Gastrocnemius medialis (tissue), 4 donors: ENCODE measurements at regions not wholly inside any gene's neighbourhood (a gene's known extent, or its start where the extent isn't known, plus 50 kb on each side); places are given as distances from the start of the nearest gene placed in this dataset.

Experiments
- ATAC-seq, 2 donors: fragments of 150-250 bp; one replicate each; pipeline ENCODE4 v1.9.1; 2016
- DNase-seq, 2 donors: peaks; one replicate each; pipeline ENCODE4 v3.0.0-alpha.2; 2019
- H3K27ac ChIP-seq, 4 donors: fragments of 200-600 bp; sonication (generic); 1 replicate in 1 of 4; 2 replicates in 3 of 4; pipeline ENCODE4 v1.5.1; 2016 to 2018; ENCODE audit warnings: mild to moderate bottlenecking in 2 of 4, moderate library complexity in 1 of 4
- H3K27me3 ChIP-seq, 3 donors: fragments of 200-600 bp; sonication (generic) in 2 of 3; 1 replicate in 1 of 3; 2 replicates in 2 of 3; pipeline versions ENCODE4 v1.5.1 to v1.6.0; 2016 to 2019; ENCODE audit warnings: mild to moderate bottlenecking in 1 of 3, moderate library complexity in 1 of 3
- H3K36me3 ChIP-seq, 2 donors: fragments of 200-600 bp; sonication (generic) in 1 of 2; one replicate each; pipeline ENCODE4 v1.5.1; 2017 to 2018
- H3K4me1 ChIP-seq, 2 donors: fragments of 200-600 bp; sonication (generic) in 1 of 2; one replicate each; pipeline ENCODE4 v1.5.1; 2016 to 2017; ENCODE audit warnings: mild to moderate bottlenecking in 2 of 2
- H3K4me3 ChIP-seq, 4 donors: fragments of 200-600 bp; sonication (generic) in 3 of 4; 1 replicate in 1 of 4; 2 replicates in 3 of 4; pipeline ENCODE4 v1.5.1; 2016 to 2019; ENCODE audit warnings: mild to moderate bottlenecking in 2 of 4
- H3K9me3 ChIP-seq, 3 donors: fragments of 200-600 bp; sonication (generic) in 2 of 3; 1 replicate in 1 of 3; 2 replicates in 2 of 3; pipeline ENCODE4 v1.5.1; 2016 to 2019
- POLR2A ChIP-seq, 2 donors: fragments of 450-650 bp; IDR thresholded peaks; one replicate each; pipeline ENCODE4 v1.6.1; 2017; ENCODE audit warnings: antibody characterized with exemption in 2 of 2, mild to moderate bottlenecking in 2 of 2, moderate library complexity in 2 of 2
- in situ Hi-C, 4 donors: fragments of 200-750 bp; cut with MboI; loops; one replicate each; pipeline versions ENCODE4 v1.15.0 to v1.8.0; 2017; ENCODE audit warnings: low sequenced_read_pairs in 4 of 4
- intact Hi-C: fragments of 100-400 bp; cut with DNase I; formaldehyde crosslinking; loops from one replicate; pipeline ENCODE4 v1.15.1; 2023; ENCODE audit warnings: low total_unique reads
- TF ChIP-seq, protein P1 (sequence below), 5 experiments: fragments of 450-650 bp in 3 of 5; fragments of 200-600 bp in 2 of 5; sonication (generic) in 2 of 5; IDR thresholded peaks in 4 of 5; conservative IDR thresholded peaks in 1 of 5; 1 replicate in 4 of 5; 2 replicates in 1 of 5; pipeline ENCODE4 v1.5.1; 2016 to 2019; ENCODE audit warnings: antibody characterized with exemption in 5 of 5, mild to moderate bottlenecking in 3 of 5, moderate library complexity in 3 of 5

GRCh38 chr6:126904176-126904575 is 214.3 kb upstream of the RSPO3 start:
- H3K4me1 ChIP-seq = peaks cover 0 to 11% of the 10 kb centered on the region in 2 donors
- in situ Hi-C loops (no loop called here), intact Hi-C loops (no loop called here)
- no peaks in the 10 kb centered on the region for H3K36me3 ChIP-seq
- DNase-seq (no peak), ATAC-seq (no peak)
- H3K9me3 ChIP-seq = no peaks in the 10 kb centered on the region
- TF ChIP-seq, protein P1, sequence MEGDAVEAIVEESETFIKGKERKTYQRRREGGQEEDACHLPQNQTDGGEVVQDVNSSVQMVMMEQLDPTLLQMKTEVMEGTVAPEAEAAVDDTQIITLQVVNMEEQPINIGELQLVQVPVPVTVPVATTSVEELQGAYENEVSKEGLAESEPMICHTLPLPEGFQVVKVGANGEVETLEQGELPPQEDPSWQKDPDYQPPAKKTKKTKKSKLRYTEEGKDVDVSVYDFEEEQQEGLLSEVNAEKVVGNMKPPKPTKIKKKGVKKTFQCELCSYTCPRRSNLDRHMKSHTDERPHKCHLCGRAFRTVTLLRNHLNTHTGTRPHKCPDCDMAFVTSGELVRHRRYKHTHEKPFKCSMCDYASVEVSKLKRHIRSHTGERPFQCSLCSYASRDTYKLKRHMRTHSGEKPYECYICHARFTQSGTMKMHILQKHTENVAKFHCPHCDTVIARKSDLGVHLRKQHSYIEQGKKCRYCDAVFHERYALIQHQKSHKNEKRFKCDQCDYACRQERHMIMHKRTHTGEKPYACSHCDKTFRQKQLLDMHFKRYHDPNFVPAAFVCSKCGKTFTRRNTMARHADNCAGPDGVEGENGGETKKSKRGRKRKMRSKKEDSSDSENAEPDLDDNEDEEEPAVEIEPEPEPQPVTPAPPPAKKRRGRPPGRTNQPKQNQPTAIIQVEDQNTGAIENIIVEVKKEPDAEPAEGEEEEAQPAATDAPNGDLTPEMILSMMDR (IDR thresholded peaks at IDR 0.05 in 4 of 5, conservative IDR thresholded peaks at IDR 0.05 in 1 of 5) = no peak
- no peak for TF ChIP-seq POLR2A (IDR thresholded peaks at IDR 0.05)
- H3K27ac ChIP-seq = no peak overlapping the region
- no peak overlapping the region for H3K4me3 ChIP-seq
- H3K27me3 ChIP-seq = no peaks in the 10 kb centered on the region

DNA sequence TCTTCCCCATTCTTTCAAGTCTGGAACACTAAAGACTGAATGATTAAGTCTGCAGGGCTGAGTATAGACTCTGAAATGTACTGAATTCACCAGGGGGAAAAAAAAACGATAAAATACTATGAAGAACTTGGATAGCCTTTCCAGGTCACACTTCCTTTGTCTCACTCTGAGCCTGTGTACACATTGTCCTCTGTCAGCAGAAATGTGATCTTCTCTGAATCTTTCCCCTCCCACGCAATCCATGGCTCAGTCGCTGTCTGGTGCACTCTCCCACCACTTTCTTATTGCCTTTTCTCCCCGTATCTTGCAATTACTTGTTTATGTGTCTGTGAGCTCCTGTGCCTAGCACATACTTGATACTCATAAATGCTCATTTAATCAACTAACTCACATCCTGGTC is 212.6 kb upstream of the RSPO3 start:
- TF ChIP-seq, protein P1 (IDR thresholded peaks at IDR 0.05 in 4 of 5, conservative IDR thresholded peaks at IDR 0.05 in 1 of 5) = no peak
- no peak for TF ChIP-seq POLR2A (IDR thresholded peaks at IDR 0.05)
- in situ Hi-C loops = no loop called here

DNA sequence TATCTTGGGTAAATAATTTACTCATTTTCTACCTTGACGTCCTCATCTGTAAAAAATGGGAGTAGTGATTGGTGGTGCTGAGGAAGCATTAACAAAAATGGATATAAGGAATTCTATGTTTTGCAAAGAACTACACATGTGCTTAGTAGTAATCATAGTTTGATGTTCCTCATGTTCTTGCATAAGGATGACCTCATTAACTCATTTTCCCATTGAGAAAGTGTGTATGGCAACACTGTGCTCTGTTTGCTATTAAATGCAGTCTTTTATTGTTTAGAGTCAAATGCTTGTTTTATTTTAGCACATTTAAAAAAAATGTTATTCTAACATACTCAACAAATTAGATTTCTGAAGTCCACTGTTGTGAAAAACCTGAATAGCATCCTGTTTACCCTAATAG is 211.2 kb upstream of the RSPO3 start:
- Histone ChIP-seq H3K4me3 (no peak overlapping the region), H3K9me3 (no peaks in the 10 kb centered on the region), H3K4me1 (peaks cover 0 to 11% of the 10 kb centered on the region in 2 donors), H3K27me3 (no peaks in the 10 kb centered on the region), H3K36me3 (no peaks in the 10 kb centered on the region), H3K27ac (no peak overlapping the region)
- intact Hi-C loops = no loop called here
- no peak for ATAC-seq
- TF ChIP-seq, protein P1 (IDR thresholded peaks at IDR 0.05 in 4 of 5, conservative IDR thresholded peaks at IDR 0.05 in 1 of 5) = no peak
- no peak for TF ChIP-seq POLR2A (IDR thresholded peaks at IDR 0.05)
- DNase-seq = no peak
- in situ Hi-C loops = no loop called here

More for the DNA sequence above, 212.6 kb upstream of the RSPO3 start:
- Histone ChIP-seq H3K9me3 (no peaks in the 10 kb centered on the region), H3K4me3 (no peak overlapping the region), H3K36me3 (no peaks in the 10 kb centered on the region), H3K4me1 (peaks cover 0 to 11% of the 10 kb centered on the region in 2 donors), H3K27me3 (no peaks in the 10 kb centered on the region), H3K27ac (no peak overlapping the region)
- DNase-seq (no peak), ATAC-seq (peak; percentile 76 to 85)
- intact Hi-C loops = no loop called here

GRCh38 chr6:126907996-126908395 is 210.5 kb upstream of the RSPO3 start:
- no peaks in the 10 kb centered on the region for H3K36me3 ChIP-seq
- in situ Hi-C loops (no loop called here), intact Hi-C loops (no loop called here)
- TF ChIP-seq POLR2A (IDR thresholded peaks at IDR 0.05) = no peak
- TF ChIP-seq, protein P1 (IDR thresholded peaks at IDR 0.05 in 4 of 5, conservative IDR thresholded peaks at IDR 0.05 in 1 of 5) = no peak
- no peak for ATAC-seq
- no peaks in the 10 kb centered on the region for H3K27me3 ChIP-seq
- no peak for DNase-seq
- peaks cover 0 to 11% of the 10 kb centered on the region in 2 donors for H3K4me1 ChIP-seq
- H3K9me3 ChIP-seq = no peaks in the 10 kb centered on the region
- H3K27ac ChIP-seq = no peak overlapping the region
- H3K4me3 ChIP-seq = no peak overlapping the region

GRCh38 chr6:126909493-126909892 is 209.0 kb upstream of the RSPO3 start:
- no peak for ATAC-seq
- H3K27me3 ChIP-seq = no peaks in the 10 kb centered on the region
- in situ Hi-C loops = no loop called here
- no peaks in the 10 kb centered on the region for H3K36me3 ChIP-seq
- TF ChIP-seq, protein P1 (IDR thresholded peaks at IDR 0.05 in 4 of 5, conservative IDR thresholded peaks at IDR 0.05 in 1 of 5) = no peak
- TF ChIP-seq POLR2A (IDR thresholded peaks at IDR 0.05) = no peak
- H3K4me1 ChIP-seq = peaks cover 0 to 11% of the 10 kb centered on the region in 2 donors
- H3K4me3 ChIP-seq = no peak overlapping the region
- no peak for DNase-seq
- intact Hi-C loops = no loop called here
- no peak overlapping the region for H3K27ac ChIP-seq
- no peaks in the 10 kb centered on the region for H3K9me3 ChIP-seq
